ENCODE measurements at regions not wholly inside any gene's neighbourhood (a gene's known extent, or its start where the extent isn't known, plus 50 kb on each side); places are given as distances from the start of the nearest gene placed in this dataset.

- WGBS, 2 experiments, result 91 to 93% methylated on average over 5 of the region's 5 CpGs
- H3K27ac ChIP-seq (ENCODE audit: insufficient read depth, low read depth, low read length, poor library complexity, severe bottlenecking), result no peak overlapping the region
- no peaks in the 10 kb centered on the region for H3K9me3 ChIP-seq (ENCODE audit: control insufficient read depth, low read length)
- H3K27me3 ChIP-seq (ENCODE audit: control insufficient read depth, insufficient read depth, low read length, poor library complexity, severe bottlenecking), result no peaks in the 10 kb centered on the region
- no peaks in the 10 kb centered on the region for H3K36me3 ChIP-seq (ENCODE audit: control insufficient read depth, insufficient read depth, low read length)
- no peaks in the 10 kb centered on the region for H3K4me1 ChIP-seq (ENCODE audit: control insufficient read depth, insufficient read depth, low read length)
- H3K4me3 ChIP-seq (ENCODE audit: insufficient read depth, low read depth, low read length), result no peak overlapping the region
These were observed 75.9 kb upstream of the TMEM164 start for GRCh38 chrX:109926743-109927662.

- H3K4me3 ChIP-seq (ENCODE audit: insufficient read depth, low read depth, low read length), result no peak overlapping the region
- no peaks in the 10 kb centered on the region for H3K4me1 ChIP-seq (ENCODE audit: control insufficient read depth, insufficient read depth, low read length)
- no peaks in the 10 kb centered on the region for H3K9me3 ChIP-seq (ENCODE audit: control insufficient read depth, low read length)
- H3K27ac ChIP-seq (ENCODE audit: insufficient read depth, low read depth, low read length, poor library complexity, severe bottlenecking), result no peak overlapping the region
- no peaks in the 10 kb centered on the region for H3K36me3 ChIP-seq (ENCODE audit: control insufficient read depth, insufficient read depth, low read length)
- no peaks in the 10 kb centered on the region for H3K27me3 ChIP-seq (ENCODE audit: control insufficient read depth, insufficient read depth, low read length, poor library complexity, severe bottlenecking)
- WGBS, 2 experiments, result 93 to 96% methylated on average over 4 of the region's 4 CpGs
These were observed 75.1 kb upstream of the TMEM164 start for GRCh38 chrX:109927663-109928273.

- 93 to 95% methylated on average over 4 to 5 of the region's 6 CpGs for WGBS, 2 experiments
- Histone ChIP-seq H3K9me3 (ENCODE audit: control insufficient read depth, low read length) (no peaks in the 10 kb centered on the region), H3K36me3 (ENCODE audit: control insufficient read depth, insufficient read depth, low read length) (no peaks in the 10 kb centered on the region), H3K4me3 (ENCODE audit: insufficient read depth, low read depth, low read length) (no peak overlapping the region), H3K27me3 (ENCODE audit: control insufficient read depth, insufficient read depth, low read length, poor library complexity, severe bottlenecking) (no peaks in the 10 kb centered on the region), H3K27ac (ENCODE audit: insufficient read depth, low read depth, low read length, poor library complexity, severe bottlenecking) (no peak overlapping the region), H3K4me1 (ENCODE audit: control insufficient read depth, insufficient read depth, low read length) (no peaks in the 10 kb centered on the region)
These were observed 74.1 kb upstream of the TMEM164 start for GRCh38 chrX:109928596-109929335.

GRCh38 chrX:109931677-109932076 lies 71.2 kb upstream of the TMEM164 start:
- Histone ChIP-seq H3K4me3 (ENCODE audit: insufficient read depth, low read depth, low read length) (no peak overlapping the region), H3K27ac (ENCODE audit: insufficient read depth, low read depth, low read length, poor library complexity, severe bottlenecking) (no peak overlapping the region), H3K9me3 (ENCODE audit: control insufficient read depth, low read length) (no peaks in the 10 kb centered on the region), H3K4me1 (ENCODE audit: control insufficient read depth, insufficient read depth, low read length) (no peaks in the 10 kb centered on the region), H3K36me3 (ENCODE audit: control insufficient read depth, insufficient read depth, low read length) (no peaks in the 10 kb centered on the region), H3K27me3 (ENCODE audit: control insufficient read depth, insufficient read depth, low read length, poor library complexity, severe bottlenecking) (no peaks in the 10 kb centered on the region)

GRCh38 chrX:109934434-109934833 lies 68.5 kb upstream of the TMEM164 start:
- Histone ChIP-seq H3K4me3 (ENCODE audit: insufficient read depth, low read depth, low read length) (no peak overlapping the region), H3K9me3 (ENCODE audit: control insufficient read depth, low read length) (no peaks in the 10 kb centered on the region), H3K36me3 (ENCODE audit: control insufficient read depth, insufficient read depth, low read length) (no peaks in the 10 kb centered on the region), H3K27me3 (ENCODE audit: control insufficient read depth, insufficient read depth, low read length, poor library complexity, severe bottlenecking) (no peaks in the 10 kb centered on the region), H3K27ac (ENCODE audit: insufficient read depth, low read depth, low read length, poor library complexity, severe bottlenecking) (no peak overlapping the region), H3K4me1 (ENCODE audit: control insufficient read depth, insufficient read depth, low read length) (no peaks in the 10 kb centered on the region)
- WGBS, 2 experiments, result 82 to 86% methylated on average over 1 of the region's 1 CpG

- 93 to 95% methylated on average over 5 of the region's 5 CpGs for WGBS, 2 experiments
- Histone ChIP-seq H3K4me1 (ENCODE audit: control insufficient read depth, insufficient read depth, low read length) (no peaks in the 10 kb centered on the region), H3K36me3 (ENCODE audit: control insufficient read depth, insufficient read depth, low read length) (no peaks in the 10 kb centered on the region), H3K27me3 (ENCODE audit: control insufficient read depth, insufficient read depth, low read length, poor library complexity, severe bottlenecking) (no peaks in the 10 kb centered on the region), H3K27ac (ENCODE audit: insufficient read depth, low read depth, low read length, poor library complexity, severe bottlenecking) (no peak overlapping the region), H3K4me3 (ENCODE audit: insufficient read depth, low read depth, low read length) (no peak overlapping the region), H3K9me3 (ENCODE audit: control insufficient read depth, low read length) (no peaks in the 10 kb centered on the region)
These were observed 68.0 kb upstream of the TMEM164 start for GRCh38 chrX:109934935-109935334.

GRCh38 chrX:109936114-109936513 lies 66.8 kb upstream of the TMEM164 start:
- Histone ChIP-seq H3K4me3 (ENCODE audit: insufficient read depth, low read depth, low read length) (no peak overlapping the region), H3K36me3 (ENCODE audit: control insufficient read depth, insufficient read depth, low read length) (no peaks in the 10 kb centered on the region), H3K4me1 (ENCODE audit: control insufficient read depth, insufficient read depth, low read length) (no peaks in the 10 kb centered on the region), H3K27me3 (ENCODE audit: control insufficient read depth, insufficient read depth, low read length, poor library complexity, severe bottlenecking) (no peaks in the 10 kb centered on the region), H3K9me3 (ENCODE audit: control insufficient read depth, low read length) (no peaks in the 10 kb centered on the region), H3K27ac (ENCODE audit: insufficient read depth, low read depth, low read length, poor library complexity, severe bottlenecking) (no peak overlapping the region)
- 100% methylated on average over 2 of the region's 3 CpGs; no CpG with 5 or more reads in 1 of the 2 experiments for WGBS, 2 experiments

GRCh38 chrX:109936598-109936997 lies 66.3 kb upstream of the TMEM164 start:
- no peaks in the 10 kb centered on the region for H3K36me3 ChIP-seq (ENCODE audit: control insufficient read depth, insufficient read depth, low read length)
- H3K4me1 ChIP-seq (ENCODE audit: control insufficient read depth, insufficient read depth, low read length), result no peaks in the 10 kb centered on the region
- H3K27ac ChIP-seq (ENCODE audit: insufficient read depth, low read depth, low read length, poor library complexity, severe bottlenecking), result no peak overlapping the region
- H3K9me3 ChIP-seq (ENCODE audit: control insufficient read depth, low read length), result no peaks in the 10 kb centered on the region
- H3K27me3 ChIP-seq (ENCODE audit: control insufficient read depth, insufficient read depth, low read length, poor library complexity, severe bottlenecking), result no peaks in the 10 kb centered on the region
- WGBS, 2 experiments, result 91 to 97% methylated on average over 3 of the region's 4 CpGs
- no peak overlapping the region for H3K4me3 ChIP-seq (ENCODE audit: insufficient read depth, low read depth, low read length)

GRCh38 chrX:109939498-109939897 lies 63.4 kb upstream of the TMEM164 start:
- Histone ChIP-seq H3K27ac (ENCODE audit: insufficient read depth, low read depth, low read length, poor library complexity, severe bottlenecking) (no peak overlapping the region), H3K4me1 (ENCODE audit: control insufficient read depth, insufficient read depth, low read length) (no peaks in the 10 kb centered on the region), H3K27me3 (ENCODE audit: control insufficient read depth, insufficient read depth, low read length, poor library complexity, severe bottlenecking) (no peaks in the 10 kb centered on the region), H3K36me3 (ENCODE audit: control insufficient read depth, insufficient read depth, low read length) (no peaks in the 10 kb centered on the region), H3K4me3 (ENCODE audit: insufficient read depth, low read depth, low read length) (no peak overlapping the region), H3K9me3 (ENCODE audit: control insufficient read depth, low read length) (no peaks in the 10 kb centered on the region)
- WGBS, 2 experiments, result 92 to 95% methylated on average over 2 of the region's 2 CpGs

DNA sequence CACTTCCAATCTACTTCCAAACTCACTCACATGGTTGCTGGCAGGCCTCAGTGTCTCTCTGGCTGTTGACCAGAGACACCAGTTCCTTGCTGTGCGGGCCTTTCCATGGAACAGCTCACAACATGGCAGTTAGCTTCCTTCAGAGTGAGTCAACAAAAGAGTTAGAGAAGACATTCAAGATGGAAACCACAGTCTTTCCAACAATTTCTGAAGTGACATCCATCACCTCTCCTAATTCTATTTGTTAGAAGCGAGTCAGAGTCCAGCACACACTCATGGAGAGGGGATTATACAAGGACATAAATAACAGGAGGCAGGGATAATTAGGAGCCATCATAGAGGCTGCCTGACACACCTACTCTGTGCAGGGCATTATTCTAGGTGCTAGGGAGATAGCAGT lies 62.5 kb upstream of the TMEM164 start:
- no peak overlapping the region for H3K27ac ChIP-seq (ENCODE audit: insufficient read depth, low read depth, low read length, poor library complexity, severe bottlenecking)
- H3K27me3 ChIP-seq (ENCODE audit: control insufficient read depth, insufficient read depth, low read length, poor library complexity, severe bottlenecking), result no peaks in the 10 kb centered on the region
- WGBS, 2 experiments, result 94 to 98% methylated on average over 2 of the region's 2 CpGs
- H3K36me3 ChIP-seq (ENCODE audit: control insufficient read depth, insufficient read depth, low read length), result no peaks in the 10 kb centered on the region
- H3K9me3 ChIP-seq (ENCODE audit: control insufficient read depth, low read length), result no peaks in the 10 kb centered on the region
- H3K4me1 ChIP-seq (ENCODE audit: control insufficient read depth, insufficient read depth, low read length), result no peaks in the 10 kb centered on the region
- no peak overlapping the region for H3K4me3 ChIP-seq (ENCODE audit: insufficient read depth, low read depth, low read length)
